Natural killer cell (primary cell): ENCODE measurements at regions not wholly inside any gene's neighbourhood (a gene's known extent, or its start where the extent isn't known, plus 50 kb on each side); places are given as distances from the start of the nearest gene placed in this dataset.

Experiments
- ATAC-seq, 3 donors: fragments of 150-1000 bp in 2 of 3; fragments of 200-7000 bp in 1 of 3; cut with Tn5 transposase; 1 replicate in 1 of 3; 2 replicates in 2 of 3; pipeline ENCODE4 v1.10.0; 2021; ENCODE audit warnings: mild to moderate bottlenecking in 2 of 3, moderate library complexity in 2 of 3
- DNase-seq, 2 donors: peaks; one replicate each; pipeline versions ENCODE4 v3.0.0 to v3.0.0-alpha.2; 2013 to 2021; ENCODE audit warnings: mixed read lengths in 1 of 2
- H3K27ac ChIP-seq: one replicate; pipeline ENCODE4 v1.5.1; 2013; ENCODE audit warnings: mild to moderate bottlenecking, low read length
- H3K27me3 ChIP-seq: one replicate; pipeline ENCODE4 v1.6.1; 2013; ENCODE audit warnings: low read length; ENCODE audit not compliant: control insufficient read depth, insufficient read depth
- H3K36me3 ChIP-seq: one replicate; pipeline ENCODE4 v1.6.1; 2013; ENCODE audit warnings: low read length; ENCODE audit not compliant: control insufficient read depth, insufficient read depth
- H3K4me1 ChIP-seq: one replicate; pipeline ENCODE4 v1.6.1; 2013; ENCODE audit warnings: low read length; ENCODE audit not compliant: control insufficient read depth, insufficient read depth
- H3K4me3 ChIP-seq: one replicate; pipeline ENCODE4 v1.5.1; 2013; ENCODE audit warnings: low read length
- H3K9me3 ChIP-seq: one replicate; pipeline ENCODE4 v1.6.1; 2013; ENCODE audit warnings: low read length; ENCODE audit not compliant: control insufficient read depth, insufficient read depth
- H3K27ac Mint-ChIP-seq, 2 donors: one replicate each; pipeline ENCODE4 v1.8.0; 2022; ENCODE audit warnings: mild to moderate bottlenecking in 2 of 2, mixed read lengths in 2 of 2, moderate library complexity in 1 of 2
- H3K27me3 Mint-ChIP-seq, 2 donors: one replicate each; pipeline ENCODE4 v1.8.0; 2022; ENCODE audit warnings: low read depth in 2 of 2, mixed read lengths in 2 of 2
- H3K36me3 Mint-ChIP-seq: one replicate; pipeline ENCODE4 v1.8.0; 2022; ENCODE audit warnings: mixed read lengths
- H3K4me1 Mint-ChIP-seq, 2 donors: one replicate each; pipeline ENCODE4 v1.8.0; 2022; ENCODE audit warnings: mixed read lengths in 2 of 2
- H3K4me3 Mint-ChIP-seq: one replicate; pipeline ENCODE4 v1.8.0; 2022; ENCODE audit warnings: mild to moderate bottlenecking, moderate library complexity, mixed read lengths
- H3K9me3 Mint-ChIP-seq, 2 donors: one replicate each; pipeline ENCODE4 v1.8.0; 2022; ENCODE audit warnings: mixed read lengths in 2 of 2
- WGBS: methylation state at CpG from one replicate; pipeline ENCODE4 v1.1.7; 2013; ENCODE audit warnings: missing lambda C conversion rate; ENCODE audit not compliant: insufficient coverage; 5-methylcytosine and 5-hydroxymethylcytosine counted together
- intact Hi-C: fragments of 100-400 bp; cut with micrococcal nuclease; formaldehyde crosslinking; loops from one replicate; pipeline ENCODE4 v1.14.2; 2022
- TF ChIP-seq, protein P1 (sequence below): fragments of 200-600 bp; IDR thresholded peaks from one replicate; pipeline ENCODE4 v1.8.0; 2022; ENCODE audit warnings: antibody characterized with exemption

DNA sequence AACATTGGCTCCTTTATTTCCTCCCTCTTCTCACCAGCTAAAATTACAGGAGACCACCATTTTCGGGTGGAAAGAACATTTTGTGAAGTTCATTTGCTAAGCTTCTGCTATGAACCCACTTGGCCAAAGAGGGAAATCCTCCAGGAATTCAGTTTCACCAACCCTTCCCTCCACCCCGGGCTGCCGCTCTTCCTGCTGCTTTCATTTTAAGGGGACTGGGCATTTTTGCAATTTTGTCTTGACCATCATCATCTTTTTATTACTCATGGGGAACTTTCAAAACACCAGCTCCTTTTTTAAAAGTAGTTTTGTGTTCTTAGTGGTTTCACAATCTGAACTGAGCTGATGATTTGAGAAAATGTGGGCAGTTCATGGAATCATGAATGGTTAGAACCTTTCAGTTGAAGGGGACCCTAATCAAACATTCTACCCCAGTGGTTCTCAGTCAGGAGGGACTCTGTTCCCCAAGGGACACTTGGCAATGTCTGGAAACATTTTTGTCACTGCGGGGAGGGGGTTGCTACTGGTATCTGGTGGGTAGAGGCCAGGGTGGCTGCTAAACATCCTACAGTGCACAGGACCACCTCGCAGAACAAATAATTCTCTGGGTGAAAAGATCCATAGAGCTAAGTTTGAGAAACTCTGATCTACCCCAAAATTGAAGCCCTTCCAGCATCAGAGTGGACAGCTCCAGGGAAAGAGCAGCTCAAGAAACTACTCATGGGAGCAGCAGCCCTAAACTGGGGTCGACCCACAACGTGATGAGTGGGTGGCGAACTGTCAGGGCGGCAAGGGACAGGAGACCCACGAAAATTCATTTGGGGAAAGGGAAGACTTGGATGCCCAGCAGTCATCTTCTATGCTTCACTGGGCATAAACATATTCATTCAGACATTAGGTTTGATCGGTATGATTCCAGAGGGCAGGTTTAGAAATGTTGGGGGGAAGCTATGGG, 92.9 kb downstream of the ACKR3 start:
- Mint-ChIP-seq H3K27ac (no peak overlapping the region), H3K36me3 (no peaks in the 10 kb centered on the region), H3K4me1 (no peaks in the 10 kb centered on the region), H3K9me3 (no peaks in the 10 kb centered on the region), H3K27me3 (peaks cover 28 to 51% of the 10 kb centered on the region in 2 donors), H3K4me3 (no peak overlapping the region)
- TF ChIP-seq, protein P1, sequence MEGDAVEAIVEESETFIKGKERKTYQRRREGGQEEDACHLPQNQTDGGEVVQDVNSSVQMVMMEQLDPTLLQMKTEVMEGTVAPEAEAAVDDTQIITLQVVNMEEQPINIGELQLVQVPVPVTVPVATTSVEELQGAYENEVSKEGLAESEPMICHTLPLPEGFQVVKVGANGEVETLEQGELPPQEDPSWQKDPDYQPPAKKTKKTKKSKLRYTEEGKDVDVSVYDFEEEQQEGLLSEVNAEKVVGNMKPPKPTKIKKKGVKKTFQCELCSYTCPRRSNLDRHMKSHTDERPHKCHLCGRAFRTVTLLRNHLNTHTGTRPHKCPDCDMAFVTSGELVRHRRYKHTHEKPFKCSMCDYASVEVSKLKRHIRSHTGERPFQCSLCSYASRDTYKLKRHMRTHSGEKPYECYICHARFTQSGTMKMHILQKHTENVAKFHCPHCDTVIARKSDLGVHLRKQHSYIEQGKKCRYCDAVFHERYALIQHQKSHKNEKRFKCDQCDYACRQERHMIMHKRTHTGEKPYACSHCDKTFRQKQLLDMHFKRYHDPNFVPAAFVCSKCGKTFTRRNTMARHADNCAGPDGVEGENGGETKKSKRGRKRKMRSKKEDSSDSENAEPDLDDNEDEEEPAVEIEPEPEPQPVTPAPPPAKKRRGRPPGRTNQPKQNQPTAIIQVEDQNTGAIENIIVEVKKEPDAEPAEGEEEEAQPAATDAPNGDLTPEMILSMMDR, result no peak
- intact Hi-C loops, result no loop called here
- WGBS, result 79% methylated on average over 11 of the region's 11 CpGs
- Histone ChIP-seq H3K27me3 (peaks cover 6% of the 10 kb centered on the region), H3K4me1 (no peaks in the 10 kb centered on the region), H3K36me3 (no peaks in the 10 kb centered on the region), H3K4me3 (no peak overlapping the region), H3K9me3 (no peaks in the 10 kb centered on the region), H3K27ac (no peak overlapping the region)
- ATAC-seq (no peak), DNase-seq (no peak)

DNA sequence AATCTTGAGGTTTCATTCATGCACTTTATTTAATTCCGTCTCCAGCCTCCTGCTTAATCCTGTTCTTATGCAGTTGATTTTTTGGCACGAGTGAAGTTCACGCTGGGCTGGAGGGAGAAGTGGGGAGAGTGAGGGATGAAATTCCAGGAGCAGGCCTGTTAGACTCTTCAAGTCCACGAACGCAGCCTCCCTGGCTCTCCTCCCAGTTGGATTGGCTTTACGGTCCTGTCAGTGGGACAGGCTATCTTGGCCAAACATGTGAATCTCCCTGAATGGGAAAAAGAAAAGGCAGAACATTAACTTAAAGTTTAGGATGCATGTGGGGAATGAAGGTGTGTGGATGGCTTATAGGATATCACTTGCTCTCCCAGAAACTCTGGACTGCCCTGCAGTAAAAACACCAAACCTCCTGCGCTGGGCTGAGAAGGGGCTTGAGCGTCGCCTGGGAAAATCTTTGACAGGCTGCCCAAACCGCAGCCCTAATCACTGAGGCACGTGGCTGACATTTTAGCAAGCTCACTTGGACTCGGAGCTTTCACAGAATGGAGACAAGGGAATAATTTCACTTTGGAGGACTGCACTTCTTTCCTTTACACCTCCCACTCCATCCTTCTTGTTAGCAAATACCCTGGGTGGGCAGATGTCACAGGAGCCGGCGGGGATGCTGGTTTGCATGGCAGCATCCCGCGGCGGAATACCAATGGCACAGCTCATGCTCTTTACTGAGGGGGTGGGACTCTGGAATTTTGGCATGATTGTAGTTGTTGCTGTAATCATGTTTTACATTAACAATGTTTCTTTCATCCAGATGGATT, 93.9 kb downstream of the ACKR3 start:
- H3K4me1 Mint-ChIP-seq, result no peaks in the 10 kb centered on the region
- no peaks in the 10 kb centered on the region for H3K9me3 Mint-ChIP-seq
- H3K9me3 ChIP-seq, result no peaks in the 10 kb centered on the region
- H3K4me3 Mint-ChIP-seq, result no peak overlapping the region
- TF ChIP-seq, protein P1, result no peak
- H3K4me3 ChIP-seq, result no peak overlapping the region
- H3K27ac Mint-ChIP-seq, result no peak overlapping the region
- peaks cover 23 to 42% of the 10 kb centered on the region in 2 donors for H3K27me3 Mint-ChIP-seq
- H3K27ac ChIP-seq, result no peak overlapping the region
- no peaks in the 10 kb centered on the region for H3K36me3 ChIP-seq
- intact Hi-C loops, result no loop called here
- no peaks in the 10 kb centered on the region for H3K36me3 Mint-ChIP-seq
- H3K4me1 ChIP-seq, result no peaks in the 10 kb centered on the region
- H3K27me3 ChIP-seq, result peaks cover 6% of the 10 kb centered on the region
- DNase-seq (no peak), ATAC-seq (no peak)
- WGBS, result 87% methylated on average over 17 of the region's 17 CpGs

DNA sequence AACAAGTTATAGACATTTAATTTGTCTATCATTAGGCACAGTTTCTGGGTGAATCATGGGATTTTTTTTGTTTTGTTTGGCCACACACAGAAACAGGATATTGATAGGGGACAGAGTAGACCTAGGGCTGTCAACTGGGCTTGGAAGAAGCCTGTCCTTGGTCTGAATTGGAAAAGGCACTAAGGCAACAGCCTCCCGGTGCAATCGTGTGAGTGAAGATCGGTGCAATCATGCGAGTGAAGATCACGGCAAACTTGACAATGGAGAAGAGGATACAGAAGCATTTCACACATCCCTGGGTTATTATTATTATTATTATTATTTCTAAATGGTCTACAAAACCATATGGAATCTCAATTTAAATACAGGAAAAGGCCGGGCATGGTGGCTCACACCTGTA, 94.5 kb downstream of the ACKR3 start:
- DNase-seq (no peak), ATAC-seq (no peak)
- Mint-ChIP-seq H3K4me3 (no peak overlapping the region), H3K9me3 (no peaks in the 10 kb centered on the region), H3K27me3 (peaks cover 20 to 35% of the 10 kb centered on the region in 2 donors), H3K4me1 (no peaks in the 10 kb centered on the region), H3K36me3 (no peaks in the 10 kb centered on the region), H3K27ac (no peak overlapping the region)
- WGBS, result 97% methylated on average over 4 of the region's 6 CpGs
- intact Hi-C loops, result no loop called here
- no peaks in the 10 kb centered on the region for H3K9me3 ChIP-seq
- no peak overlapping the region for H3K4me3 ChIP-seq
- H3K4me1 ChIP-seq, result no peaks in the 10 kb centered on the region
- no peak overlapping the region for H3K27ac ChIP-seq
- TF ChIP-seq, protein P1, result no peak
- H3K27me3 ChIP-seq, result peaks cover 6% of the 10 kb centered on the region
- H3K36me3 ChIP-seq, result no peaks in the 10 kb centered on the region
